B cell (primary cell): ENCODE measurements at regions not wholly inside any gene's neighbourhood (a gene's known extent, or its start where the extent isn't known, plus 50 kb on each side); places are given as distances from the start of the nearest gene placed in this dataset.

Experiments
- ATAC-seq: fragments of 200-7000 bp; cut with Tn5 transposase; one replicate; pipeline ENCODE4 v1.10.0; 2021; ENCODE audit warnings: low read depth, mild to moderate bottlenecking, moderate number of reproducible peaks, moderate library complexity
- CTCF ChIA-PET: fragments of 350-600 bp; sonication (Branson Sonifier 250); formaldehyde crosslinking; loops from one replicate; lab custom pipeline; 2021; ENCODE audit warnings: antibody characterized with exemption, inconsistent platforms; lab: Charles Lee
- POLR2A ChIA-PET: fragments of 350-600 bp; sonication (Branson Sonifier 250); formaldehyde crosslinking; loops from one replicate; lab custom pipeline; 2021; ENCODE audit warnings: antibody characterized with exemption; lab: Charles Lee
- DNase-seq: peaks from one replicate; pipeline ENCODE4 v3.0.0; 2013
- H2AFZ ChIP-seq: 2 replicates; pipeline ENCODE4 v1.6.1; 2012; ENCODE audit warnings: mild to moderate bottlenecking, low read depth, low read length; ENCODE audit not compliant: insufficient read depth, poor library complexity, severe bottlenecking
- H3K27ac ChIP-seq, 2 donors: 1 replicate in 1 of 2; 2 replicates in 1 of 2; pipeline ENCODE4 v1.5.1; 2012 to 2013; ENCODE audit warnings: low read length in 2 of 2, mild to moderate bottlenecking in 2 of 2, moderate library complexity in 1 of 2
- H3K27me3 ChIP-seq, 4 experiments: fragments of 200-600 bp in 1 of 4; sonication (generic) in 1 of 4; replicated peaks in 1 of 4; 1 replicate in 2 of 4; 2 replicates in 2 of 4; pipeline versions ENCODE4 v1.6.1 to v1.7.0; 2013 to 2016; ENCODE audit warnings: low read length in 3 of 4, mild to moderate bottlenecking in 2 of 4, mixed read lengths in 1 of 4, moderate library complexity in 1 of 4; ENCODE audit not compliant: insufficient read depth in 4 of 4, control insufficient read depth in 3 of 4; ENCODE audit errors: control extremely low read depth in 1 of 4
- H3K36me3 ChIP-seq, 2 experiments: replicated peaks in 1 of 2; 1 replicate in 1 of 2; 2 replicates in 1 of 2; pipeline versions ENCODE4 v1.6.1 to v1.7.1; 2013; ENCODE audit warnings: low read length in 1 of 2; ENCODE audit not compliant: insufficient read depth in 2 of 2, control insufficient read depth in 1 of 2; ENCODE audit errors: control extremely low read depth in 1 of 2, extremely low read depth in 1 of 2
- H3K4me1 ChIP-seq, 2 donors: fragments of 200-600 bp in 1 of 2; sonication (generic) in 1 of 2; 1 replicate in 1 of 2; 2 replicates in 1 of 2; pipeline versions ENCODE4 v1.5.1 to v1.6.1; 2013 to 2017; ENCODE audit warnings: low read length in 2 of 2; ENCODE audit not compliant: control insufficient read depth in 2 of 2, insufficient read depth in 2 of 2
- H3K4me2 ChIP-seq: replicated peaks from 2 replicates; pipeline ENCODE3; 2012; ENCODE audit warnings: mild to moderate bottlenecking, low read depth, low read length; ENCODE audit not compliant: poor library complexity, severe bottlenecking
- H3K4me3 ChIP-seq, 5 experiments: fragments of 200-600 bp in 1 of 5; sonication (generic) in 1 of 5; 1 replicate in 3 of 5; 2 replicates in 2 of 5; pipeline versions ENCODE4 v1.5.1 to v1.7.0; 2011 to 2016; ENCODE audit warnings: low read length in 4 of 5, mild to moderate bottlenecking in 4 of 5, low read depth in 2 of 5, control low read depth in 1 of 5, moderate library complexity in 1 of 5; ENCODE audit not compliant: insufficient read depth in 1 of 5; ENCODE audit errors: control extremely low read depth in 1 of 5, extremely low read depth in 1 of 5
- H3K79me2 ChIP-seq: fragments of 200-600 bp; sonication (generic); one replicate; pipeline ENCODE4 v1.6.0; 2016; ENCODE audit warnings: low read length; ENCODE audit not compliant: control insufficient read depth, insufficient read depth
- H3K9ac ChIP-seq: fragments of 200-600 bp; sonication (generic); 2 replicates; pipeline ENCODE4 v1.6.1; 2017; ENCODE audit warnings: mild to moderate bottlenecking, low read length, moderate library complexity
- H3K9me3 ChIP-seq, 3 donors: one replicate each; pipeline versions ENCODE4 v1.6.1 to v1.7.1; 2013; ENCODE audit warnings: low read length in 2 of 3; ENCODE audit not compliant: control insufficient read depth in 2 of 3, insufficient read depth in 1 of 3; ENCODE audit errors: control extremely low read depth in 1 of 3
- H4K20me1 ChIP-seq: 2 replicates; pipeline ENCODE4 v1.6.0; 2012; ENCODE audit warnings: mild to moderate bottlenecking, low read length; ENCODE audit not compliant: insufficient read depth, control insufficient read depth, poor library complexity, severe bottlenecking
- H3K27ac Mint-ChIP-seq: one replicate; pipeline ENCODE4 v1.8.0; 2021; ENCODE audit warnings: mixed read lengths
- H3K27me3 Mint-ChIP-seq: one replicate; pipeline ENCODE4 v1.8.0; 2021; ENCODE audit warnings: mixed read lengths
- H3K4me1 Mint-ChIP-seq: one replicate; pipeline ENCODE4 v1.8.0; 2021; ENCODE audit warnings: mixed read lengths
- H3K4me3 Mint-ChIP-seq: one replicate; pipeline ENCODE4 v1.8.0; 2021; ENCODE audit warnings: mixed read lengths
- H3K9me3 Mint-ChIP-seq: one replicate; pipeline ENCODE4 v1.8.0; 2022; ENCODE audit warnings: mixed read lengths; ENCODE audit not compliant: insufficient read depth
- EZH2 ChIP-seq: IDR thresholded peaks from 2 replicates; pipeline ENCODE4 v1.6.1; 2012; ENCODE audit warnings: borderline replicate concordance, low read depth, mild to moderate bottlenecking, moderate library complexity, low read length; ENCODE audit not compliant: insufficient read depth, poor library complexity, severe bottlenecking
- WGBS: methylation state at CpG from one replicate; pipeline ENCODE4 v1.1.5; 2013; ENCODE audit warnings: missing lambda C conversion rate; ENCODE audit not compliant: insufficient coverage; 5-methylcytosine and 5-hydroxymethylcytosine counted together
- intact Hi-C: fragments of 100-400 bp; cut with micrococcal nuclease; formaldehyde crosslinking; loops from one replicate; pipeline ENCODE4 v1.10.0; 2022
- TF ChIP-seq, protein P1 (sequence below): fragments of 200-600 bp; IDR thresholded peaks from one replicate; pipeline ENCODE4 v1.8.0; 2022; ENCODE audit warnings: antibody characterized with exemption, mild to moderate bottlenecking

DNA sequence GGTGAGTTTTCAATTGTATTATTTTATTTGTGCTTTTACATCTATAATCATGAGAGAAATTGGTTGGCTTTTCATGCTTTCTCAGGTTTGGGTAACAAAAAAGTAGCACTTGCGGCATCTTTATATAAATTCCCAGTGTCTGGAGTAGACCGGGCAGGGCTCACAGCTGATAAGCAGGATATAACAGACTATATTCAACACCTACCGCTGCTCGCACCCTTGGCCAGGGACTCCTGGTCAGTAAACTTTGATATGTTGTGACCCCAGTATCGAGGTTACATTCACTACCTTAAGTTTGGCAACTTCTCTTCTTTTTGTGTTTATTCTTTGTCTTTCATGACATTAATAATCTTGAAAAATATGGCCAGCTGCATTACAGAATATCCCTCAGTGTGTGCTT lies 343.4 kb downstream of the TBC1D32 start:
- Mint-ChIP-seq H3K27me3 (peaks cover 9% of the 10 kb centered on the region), H3K4me1 (no peaks in the 10 kb centered on the region), H3K27ac (no peak overlapping the region), H3K9me3 (no peaks in the 10 kb centered on the region), H3K4me3 (no peak overlapping the region)
- no peak overlapping the region for H3K4me3 ChIP-seq
- no peak for DNase-seq
- no peak for ATAC-seq
- CTCF ChIA-PET: no interaction called here
- H3K9ac ChIP-seq: no peak overlapping the region
- H3K9me3 ChIP-seq: no peaks in the 10 kb centered on the region
- no peak overlapping the region for H3K27ac ChIP-seq
- POLR2A ChIA-PET: no interaction called here
- no peak for TF ChIP-seq EZH2
- TF ChIP-seq, protein P1, sequence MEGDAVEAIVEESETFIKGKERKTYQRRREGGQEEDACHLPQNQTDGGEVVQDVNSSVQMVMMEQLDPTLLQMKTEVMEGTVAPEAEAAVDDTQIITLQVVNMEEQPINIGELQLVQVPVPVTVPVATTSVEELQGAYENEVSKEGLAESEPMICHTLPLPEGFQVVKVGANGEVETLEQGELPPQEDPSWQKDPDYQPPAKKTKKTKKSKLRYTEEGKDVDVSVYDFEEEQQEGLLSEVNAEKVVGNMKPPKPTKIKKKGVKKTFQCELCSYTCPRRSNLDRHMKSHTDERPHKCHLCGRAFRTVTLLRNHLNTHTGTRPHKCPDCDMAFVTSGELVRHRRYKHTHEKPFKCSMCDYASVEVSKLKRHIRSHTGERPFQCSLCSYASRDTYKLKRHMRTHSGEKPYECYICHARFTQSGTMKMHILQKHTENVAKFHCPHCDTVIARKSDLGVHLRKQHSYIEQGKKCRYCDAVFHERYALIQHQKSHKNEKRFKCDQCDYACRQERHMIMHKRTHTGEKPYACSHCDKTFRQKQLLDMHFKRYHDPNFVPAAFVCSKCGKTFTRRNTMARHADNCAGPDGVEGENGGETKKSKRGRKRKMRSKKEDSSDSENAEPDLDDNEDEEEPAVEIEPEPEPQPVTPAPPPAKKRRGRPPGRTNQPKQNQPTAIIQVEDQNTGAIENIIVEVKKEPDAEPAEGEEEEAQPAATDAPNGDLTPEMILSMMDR: no peak
- no peak overlapping the region for H2AFZ ChIP-seq
- intact Hi-C loops: no loop called here
- no peaks in the 10 kb centered on the region for H3K36me3 ChIP-seq
- H3K27me3 ChIP-seq: no peaks in the 10 kb centered on the region
- H4K20me1 ChIP-seq: no peaks in the 10 kb centered on the region
- H3K4me1 ChIP-seq: no peaks in the 10 kb centered on the region
- H3K4me2 ChIP-seq: no peak overlapping the region
- no peaks in the 10 kb centered on the region for H3K79me2 ChIP-seq
- WGBS: 100% methylated on average over 2 of the region's 5 CpGs

DNA sequence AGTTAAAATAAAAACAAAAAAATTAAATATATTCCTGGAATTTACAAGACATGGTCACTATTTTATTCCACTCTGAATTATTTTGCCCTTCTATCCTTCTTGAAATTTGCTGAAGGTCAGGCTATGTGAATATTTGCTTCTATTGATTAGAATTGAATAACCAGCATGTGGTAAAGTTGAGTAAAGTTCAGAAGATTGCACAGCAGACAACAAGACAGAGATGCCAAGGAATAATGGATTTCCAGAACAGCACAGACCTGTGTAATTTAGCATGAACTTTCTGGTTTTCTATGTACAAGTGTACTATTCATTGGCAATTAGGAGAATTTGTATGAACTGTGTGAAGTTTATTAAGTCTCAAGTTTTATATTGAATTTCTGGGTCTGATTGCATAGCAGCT lies 352.4 kb downstream of the TBC1D32 start:
- Histone ChIP-seq H3K27me3 (peaks cover 0 to 5% (median 0%) of the 10 kb centered on the region in 4 experiments), H3K4me2 (no peak overlapping the region), H3K4me3 (no peak overlapping the region), H3K36me3 (no peaks in the 10 kb centered on the region), H3K9ac (no peak overlapping the region), H4K20me1 (no peaks in the 10 kb centered on the region), H3K9me3 (no peaks in the 10 kb centered on the region), H3K27ac (no peak overlapping the region), H3K4me1 (no peaks in the 10 kb centered on the region), H3K79me2 (no peaks in the 10 kb centered on the region), H2AFZ (no peak overlapping the region)
- Mint-ChIP-seq H3K4me1 (no peaks in the 10 kb centered on the region), H3K9me3 (no peaks in the 10 kb centered on the region), H3K4me3 (no peak overlapping the region), H3K27me3 (no peaks in the 10 kb centered on the region), H3K27ac (no peak overlapping the region)
- ChIA-PET POLR2A (no interaction called here), CTCF (no interaction called here)
- DNase-seq (no peak), ATAC-seq (no peak)
- TF ChIP-seq, protein P1: no peak
- no peak for TF ChIP-seq EZH2
- intact Hi-C loops: no loop called here
